ENCODE measurements at regions not wholly inside any gene's neighbourhood (a gene's known extent, or its start where the extent isn't known, plus 50 kb on each side); places are given as distances from the start of the nearest gene placed in this dataset.

GRCh38 chr3:34780294-34780693 lies 859.0 kb upstream of the ARPP21 start:
- TF ChIP-seq ZNF263 (CRISPR knock-in tag; IDR thresholded peaks at IDR 0.05; ENCODE audit: low read depth) (no peak), CTCF (IDR thresholded peaks at IDR 0.05) (no peak), ZNF121 (CRISPR knock-in tag; IDR thresholded peaks at IDR 0.05) (no peak), SP1 (CRISPR knock-in tag; conservative IDR thresholded peaks at IDR 0.05) (no peak), PREB (CRISPR knock-in tag; IDR thresholded peaks at IDR 0.05; ENCODE audit: borderline replicate concordance) (no peak), ZNF317 (CRISPR knock-in tag; IDR thresholded peaks at IDR 0.05; ENCODE audit: borderline replicate concordance, low read depth) (no peak), NR2C2 (CRISPR knock-in tag; IDR thresholded peaks at IDR 0.05) (no peak)
- TF ChIP-seq, protein P1, sequence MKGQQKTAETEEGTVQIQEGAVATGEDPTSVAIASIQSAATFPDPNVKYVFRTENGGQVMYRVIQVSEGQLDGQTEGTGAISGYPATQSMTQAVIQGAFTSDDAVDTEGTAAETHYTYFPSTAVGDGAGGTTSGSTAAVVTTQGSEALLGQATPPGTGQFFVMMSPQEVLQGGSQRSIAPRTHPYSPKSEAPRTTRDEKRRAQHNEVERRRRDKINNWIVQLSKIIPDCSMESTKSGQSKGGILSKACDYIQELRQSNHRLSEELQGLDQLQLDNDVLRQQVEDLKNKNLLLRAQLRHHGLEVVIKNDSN (CRISPR knock-in tag; IDR thresholded peaks at IDR 0.05): no peak

All from WTC11 (cell line).